Panc1 (cell line): ENCODE measurements at regions not wholly inside any gene's neighbourhood (a gene's known extent, or its start where the extent isn't known, plus 50 kb on each side); places are given as distances from the start of the nearest gene placed in this dataset.

Source experiments
- ATAC-seq: fragments of 200-7000 bp; cut with Tn5 transposase; 2 replicates; pipeline ENCODE4 v1.9.1; 2020; ENCODE audit warnings: mild to moderate bottlenecking, moderate library complexity
- BruUV-seq: library from RNA; stranded (reverse); fragments of 400-500 nt; replicated peaks from 2 replicates; lab custom pipeline; 2021; lab: Mats Ljungman, UMichigan
- CTCF ChIA-PET: fragments of 300-600 bp; sonication (Branson Sonifier 250); formaldehyde crosslinking; loops from one replicate; lab custom pipeline; 2022; ENCODE audit warnings: antibody characterized with exemption; lab: Charles Lee
- POLR2A ChIA-PET: fragments of 300-600 bp; sonication (Branson Sonifier 250); formaldehyde crosslinking; loops from one replicate; lab custom pipeline; 2022; ENCODE audit warnings: antibody characterized with exemption; lab: Charles Lee
- DNase-seq: peaks from one replicate; pipeline ENCODE4 v3.0.0-alpha.2; 2010; ENCODE audit warnings: low read depth, low spot score
- H3K27ac ChIP-seq: 2 replicates; pipeline ENCODE4 v1.5.1; 2011; ENCODE audit warnings: mild to moderate bottlenecking, low read length, inconsistent platforms
- H3K27me3 ChIP-seq: fragments of 200-500 bp; sonication (Bioruptor generic); 2 replicates; pipeline ENCODE4 v1.6.0; 2014; ENCODE audit warnings: low read length, inconsistent platforms; ENCODE audit not compliant: control insufficient read depth, insufficient read depth
- H3K36me3 ChIP-seq: fragments of 200-500 bp; sonication (Bioruptor generic); 2 replicates; pipeline ENCODE4 v1.5.1; 2014; ENCODE audit warnings: inconsistent platforms, mild to moderate bottlenecking, low read length, moderate library complexity; ENCODE audit not compliant: control insufficient read depth, insufficient read depth
- H3K4me1 ChIP-seq: 2 replicates; pipeline ENCODE4 v1.5.1; 2011; ENCODE audit warnings: inconsistent platforms, mild to moderate bottlenecking, low read length, moderate library complexity; ENCODE audit not compliant: control insufficient read depth, insufficient read depth
- H3K4me3 ChIP-seq, 2 experiments: 2 replicates each; pipeline ENCODE4 v1.5.1; 2011 to 2012; ENCODE audit warnings: low read depth in 2 of 2, low read length in 2 of 2, mild to moderate bottlenecking in 2 of 2, inconsistent platforms in 1 of 2, moderate library complexity in 1 of 2
- H3K9me3 ChIP-seq: fragments of 200-500 bp; sonication (Bioruptor generic); 2 replicates; pipeline ENCODE4 v1.5.1; 2014; ENCODE audit warnings: low read depth, mild to moderate bottlenecking, inconsistent platforms, low read length, moderate library complexity; ENCODE audit not compliant: control insufficient read depth, insufficient read depth
- CTCF ChIP-seq: fragments of 450-650 bp; IDR thresholded peaks from 2 replicates; pipeline ENCODE4 v1.5.1; 2017; ENCODE audit warnings: mild to moderate bottlenecking
- POLR2AphosphoS5 ChIP-seq: IDR thresholded peaks from 2 replicates; pipeline ENCODE4 v1.6.1; 2012; ENCODE audit warnings: mild to moderate bottlenecking, low read depth, low read length, moderate library complexity
- SIN3A ChIP-seq: IDR thresholded peaks from 2 replicates; pipeline ENCODE4 v1.6.1; 2012; ENCODE audit warnings: low read depth, mild to moderate bottlenecking, low read length, moderate library complexity, borderline replicate concordance; ENCODE audit not compliant: insufficient read depth
- TCF7L2 ChIP-seq: IDR thresholded peaks from 2 replicates; pipeline ENCODE4 v1.6.1; 2011; ENCODE audit warnings: mild to moderate bottlenecking, low read depth, low read length, inconsistent platforms
- in situ Hi-C: cut with HindIII; loops from 2 replicates; pipeline ENCODE4 v1.10.0; 2016; ENCODE audit warnings: low sequenced_read_pairs, low pct_unique_long_range_greater_than_20kb
- intact Hi-C: fragments of 100-400 bp; cut with micrococcal nuclease; formaldehyde crosslinking; loops from one replicate; pipeline ENCODE4 v1.10.0; 2022; ENCODE audit not compliant: unreplicated experiment
- TF ChIP-seq, protein P1 (sequence below), 2 experiments: IDR thresholded peaks; 2 replicates each; pipeline ENCODE4 v1.6.1; 2011 to 2012; ENCODE audit warnings: low read depth in 2 of 2, control low read depth in 1 of 2, low read length in 1 of 2, mild to moderate bottlenecking in 1 of 2, moderate library complexity in 1 of 2; ENCODE audit not compliant: insufficient read depth in 1 of 2

GRCh38 chr18:2376707-2377106, 194.6 kb downstream of the METTL4 start:
- no peak for DNase-seq
- ChIA-PET CTCF (no interaction called here), POLR2A (no interaction called here)
- intact Hi-C loops, result no loop called here
- ATAC-seq, result no peak
- no TSS peak for BruUV-seq
- Histone ChIP-seq H3K4me3 (no peak overlapping the region), H3K36me3 (no peaks in the 10 kb centered on the region), H3K27ac (no peak overlapping the region), H3K27me3 (no peaks in the 10 kb centered on the region), H3K9me3 (no peaks in the 10 kb centered on the region), H3K4me1 (no peaks in the 10 kb centered on the region)
- TF ChIP-seq, protein P1, sequence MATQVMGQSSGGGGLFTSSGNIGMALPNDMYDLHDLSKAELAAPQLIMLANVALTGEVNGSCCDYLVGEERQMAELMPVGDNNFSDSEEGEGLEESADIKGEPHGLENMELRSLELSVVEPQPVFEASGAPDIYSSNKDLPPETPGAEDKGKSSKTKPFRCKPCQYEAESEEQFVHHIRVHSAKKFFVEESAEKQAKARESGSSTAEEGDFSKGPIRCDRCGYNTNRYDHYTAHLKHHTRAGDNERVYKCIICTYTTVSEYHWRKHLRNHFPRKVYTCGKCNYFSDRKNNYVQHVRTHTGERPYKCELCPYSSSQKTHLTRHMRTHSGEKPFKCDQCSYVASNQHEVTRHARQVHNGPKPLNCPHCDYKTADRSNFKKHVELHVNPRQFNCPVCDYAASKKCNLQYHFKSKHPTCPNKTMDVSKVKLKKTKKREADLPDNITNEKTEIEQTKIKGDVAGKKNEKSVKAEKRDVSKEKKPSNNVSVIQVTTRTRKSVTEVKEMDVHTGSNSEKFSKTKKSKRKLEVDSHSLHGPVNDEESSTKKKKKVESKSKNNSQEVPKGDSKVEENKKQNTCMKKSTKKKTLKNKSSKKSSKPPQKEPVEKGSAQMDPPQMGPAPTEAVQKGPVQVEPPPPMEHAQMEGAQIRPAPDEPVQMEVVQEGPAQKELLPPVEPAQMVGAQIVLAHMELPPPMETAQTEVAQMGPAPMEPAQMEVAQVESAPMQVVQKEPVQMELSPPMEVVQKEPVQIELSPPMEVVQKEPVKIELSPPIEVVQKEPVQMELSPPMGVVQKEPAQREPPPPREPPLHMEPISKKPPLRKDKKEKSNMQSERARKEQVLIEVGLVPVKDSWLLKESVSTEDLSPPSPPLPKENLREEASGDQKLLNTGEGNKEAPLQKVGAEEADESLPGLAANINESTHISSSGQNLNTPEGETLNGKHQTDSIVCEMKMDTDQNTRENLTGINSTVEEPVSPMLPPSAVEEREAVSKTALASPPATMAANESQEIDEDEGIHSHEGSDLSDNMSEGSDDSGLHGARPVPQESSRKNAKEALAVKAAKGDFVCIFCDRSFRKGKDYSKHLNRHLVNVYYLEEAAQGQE (IDR thresholded peaks at IDR 0.05; ENCODE audit: insufficient read depth in 1 of 2, low read depth in 2 of 2, low read length in 1 of 2), result no peak
- TF ChIP-seq CTCF (no peak), TCF7L2 (no peak), SIN3A (no peak), POLR2AphosphoS5 (no peak)
- in situ Hi-C loops, result no loop called here

DNA sequence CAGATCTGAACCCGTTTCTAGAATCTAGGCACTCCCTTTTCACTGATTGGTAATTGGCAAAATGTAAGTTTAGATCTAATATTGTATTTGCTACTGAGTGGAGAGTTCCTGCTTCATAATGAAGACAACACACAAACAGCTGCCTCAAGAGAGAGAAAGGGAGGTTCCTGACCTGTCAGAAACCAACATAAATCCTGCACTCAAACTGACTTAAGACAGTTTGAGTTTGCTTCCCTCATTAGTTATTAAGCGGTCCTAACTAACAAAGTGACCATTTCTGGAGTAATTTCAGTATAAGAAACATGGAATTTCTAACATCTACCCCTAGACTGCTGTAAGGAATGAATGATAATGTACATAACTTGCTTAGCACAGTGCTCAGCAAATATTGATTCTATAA, 191.2 kb downstream of the METTL4 start:
- ChIA-PET CTCF (no interaction called here), POLR2A (no interaction called here)
- DNase-seq (no peak), ATAC-seq (no peak)
- H3K27me3 ChIP-seq, result no peaks in the 10 kb centered on the region
- H3K9me3 ChIP-seq, result no peaks in the 10 kb centered on the region
- intact Hi-C loops (no loop called here), in situ Hi-C loops (no loop called here)
- BruUV-seq, result no TSS peak
- no peak overlapping the region for H3K27ac ChIP-seq
- H3K4me3 ChIP-seq, result no peak overlapping the region
- no peaks in the 10 kb centered on the region for H3K4me1 ChIP-seq
- TF ChIP-seq, protein P1 (IDR thresholded peaks at IDR 0.05; ENCODE audit: insufficient read depth in 1 of 2, low read depth in 2 of 2, low read length in 1 of 2), result no peak
- no peak for TF ChIP-seq CTCF
- H3K36me3 ChIP-seq, result no peaks in the 10 kb centered on the region
